GM21526 (cell line): ENCODE measurements at regions not wholly inside any gene's neighbourhood (a gene's known extent, or its start where the extent isn't known, plus 50 kb on each side); places are given as distances from the start of the nearest gene placed in this dataset.
"Not testable (repeated sequence)": the region's sequence is repeated elsewhere in the genome, so short reads cannot be mapped to it uniquely, and the experiment has no call there.

Experiments used
- ATAC-seq: cut with Tn5 transposase; IDR thresholded peaks from one replicate; pipeline ENCODE4 v1.9.1; 2021; ENCODE audit warnings: moderate library complexity; ENCODE audit not compliant: unreplicated experiment, low FRiP score

- no peak for ATAC-seq
Measured at GRCh38 chr5:8685704-8686103, 816.8 kb downstream of the MTRR start.

- ATAC-seq: no peak
Measured at GRCh38 chr5:8686707-8687106, 817.8 kb downstream of the MTRR start.

- no peak for ATAC-seq
Measured at GRCh38 chr5:8689773-8690172, 820.8 kb downstream of the MTRR start.

GRCh38 chr5:8691221-8691620 lies 822.3 kb downstream of the MTRR start:
- no peak for ATAC-seq

- no peak for ATAC-seq
Measured at GRCh38 chr5:8693341-8693844, 824.4 kb downstream of the MTRR start.

GRCh38 chr5:8694545-8694944 lies 825.6 kb downstream of the MTRR start:
- ATAC-seq: no peak

- no peak for ATAC-seq
Measured at GRCh38 chr5:8695902-8696845, 827.2 kb downstream of the MTRR start.

- ATAC-seq: no peak
Measured at GRCh38 chr5:8700222-8700621, 831.3 kb downstream of the MTRR start.

- ATAC-seq: no peak
Measured at GRCh38 chr5:8700671-8701070, 831.7 kb downstream of the MTRR start.

GRCh38 chr5:8701251-8701650 lies 832.3 kb downstream of the MTRR start:
- ATAC-seq: no peak

- no peak for ATAC-seq
Measured at GRCh38 chr5:8710426-8710930, 835.4 kb downstream of the SEMA5A start.

GRCh38 chr5:8714198-8714597 lies 831.7 kb downstream of the SEMA5A start:
- no peak for ATAC-seq

- no peak for ATAC-seq
Measured at GRCh38 chr5:8714861-8715260, 831.0 kb downstream of the SEMA5A start.

GRCh38 chr5:8719796-8720195 lies 826.1 kb downstream of the SEMA5A start:
- no peak for ATAC-seq

GRCh38 chr5:8720506-8720905 lies 825.4 kb downstream of the SEMA5A start:
- ATAC-seq: no peak

GRCh38 chr5:8721536-8721935 lies 824.3 kb downstream of the SEMA5A start:
- no peak for ATAC-seq

GRCh38 chr5:8726383-8727036 lies 819.4 kb downstream of the SEMA5A start:
- ATAC-seq: no peak

- ATAC-seq: no peak
Measured at GRCh38 chr5:8727396-8727795, 818.5 kb downstream of the SEMA5A start.

- no peak for ATAC-seq
Measured at GRCh38 chr5:8729437-8729836, 816.4 kb downstream of the SEMA5A start.

- no peak for ATAC-seq
Measured at GRCh38 chr5:8730194-8730593, 815.7 kb downstream of the SEMA5A start.

GRCh38 chr5:8731110-8731509 lies 814.8 kb downstream of the SEMA5A start:
- not testable (repeated sequence) for ATAC-seq
